SK-N-MC (cell line): ENCODE measurements at regions not wholly inside any gene's neighbourhood (a gene's known extent, or its start where the extent isn't known, plus 50 kb on each side); places are given as distances from the start of the nearest gene placed in this dataset.

Source experiments
- EZH2 ChIP-seq: fragments of 200-600 bp; sonication (generic); IDR thresholded peaks from one replicate; pipeline ENCODE4 v1.6.1; 2017; ENCODE audit warnings: antibody characterized with exemption
- FOXP2 ChIP-seq: optimal IDR thresholded peaks from 2 replicates; pipeline ENCODE3; 2011; ENCODE audit warnings: mild to moderate bottlenecking, moderate library complexity; ENCODE audit not compliant: insufficient read depth; ENCODE audit errors: extremely low read length, control extremely low read depth
- POLR2AphosphoS5 ChIP-seq: IDR thresholded peaks from 2 replicates; pipeline ENCODE4 v1.6.1; 2012; ENCODE audit warnings: mild to moderate bottlenecking, low read depth, low read length, borderline replicate concordance

DNA sequence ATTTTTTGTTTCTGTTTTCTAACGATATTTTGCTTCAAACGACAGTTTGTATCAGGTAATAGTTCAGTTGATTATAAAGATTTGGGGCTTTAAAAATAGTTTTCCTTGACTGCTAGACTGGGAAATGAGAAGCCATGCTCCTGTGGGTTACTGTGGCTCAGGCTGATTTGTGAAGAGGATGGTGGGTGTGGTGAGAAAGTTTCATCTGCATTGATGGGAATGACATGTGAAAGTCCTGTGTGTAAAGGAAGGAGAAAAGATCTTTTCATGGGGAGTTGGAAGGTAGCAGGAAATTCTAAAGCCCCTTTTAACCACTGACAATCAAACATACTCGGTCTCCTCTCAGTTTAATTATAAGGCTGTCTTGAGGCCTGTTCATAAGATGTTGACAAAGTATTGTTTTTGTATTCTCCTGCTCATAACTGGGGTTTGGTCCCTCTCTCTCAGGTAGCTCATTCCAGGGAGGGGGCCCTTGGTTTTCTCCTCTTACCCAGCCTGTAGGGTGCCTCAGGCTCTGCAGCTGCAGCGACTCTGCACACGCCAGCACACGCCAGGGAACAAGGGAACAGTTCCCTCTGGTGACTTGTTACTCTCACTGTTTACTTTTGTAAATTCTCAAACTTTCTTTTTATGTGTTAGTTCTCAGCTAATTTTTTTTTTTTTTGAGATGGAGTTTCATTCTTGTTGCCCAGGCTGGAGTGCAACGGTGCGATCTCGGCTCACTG, 91.6 kb downstream of the CARTPT start:
- TF ChIP-seq EZH2 (no peak), POLR2AphosphoS5 (no peak), FOXP2 (no peak)
